Fibroblast of villous mesenchyme (primary cell): ENCODE measurements at regions not wholly inside any gene's neighbourhood (a gene's known extent, or its start where the extent isn't known, plus 50 kb on each side); places are given as distances from the start of the nearest gene placed in this dataset.

ENCODE experiments used
- DNase-seq: peaks from one replicate; pipeline ENCODE4 v3.0.0-alpha.2; 2010; ENCODE audit warnings: low read depth
- H3K4me3 ChIP-seq: 2 replicates; pipeline ENCODE4 v1.5.1; 2011; ENCODE audit warnings: low read depth, mild to moderate bottlenecking, low read length
- TF ChIP-seq, protein P1 (sequence below): IDR thresholded peaks from 2 replicates; pipeline ENCODE4 v1.5.1; 2012; ENCODE audit warnings: low read depth, mild to moderate bottlenecking, low read length; ENCODE audit not compliant: insufficient read depth

DNA sequence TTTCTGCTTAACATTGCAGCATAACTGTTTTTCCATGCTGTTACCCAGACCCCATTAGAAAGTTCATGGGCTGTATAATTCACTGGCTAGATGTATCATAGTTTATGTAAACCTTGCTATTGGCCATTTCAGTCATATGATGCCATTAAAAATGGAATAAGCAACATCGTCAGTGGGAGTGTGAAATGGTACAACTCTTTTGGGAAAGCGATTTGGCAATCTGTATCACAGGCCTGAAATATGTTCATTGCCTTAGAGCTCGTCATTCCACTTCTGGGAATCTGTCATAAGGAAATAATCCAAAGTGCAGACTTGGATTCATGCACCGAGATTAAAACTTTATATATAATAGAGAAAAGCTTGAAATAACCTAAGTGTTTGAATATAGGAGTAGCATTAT is 77.9 kb upstream of the KLF4 start:
- TF ChIP-seq, protein P1, sequence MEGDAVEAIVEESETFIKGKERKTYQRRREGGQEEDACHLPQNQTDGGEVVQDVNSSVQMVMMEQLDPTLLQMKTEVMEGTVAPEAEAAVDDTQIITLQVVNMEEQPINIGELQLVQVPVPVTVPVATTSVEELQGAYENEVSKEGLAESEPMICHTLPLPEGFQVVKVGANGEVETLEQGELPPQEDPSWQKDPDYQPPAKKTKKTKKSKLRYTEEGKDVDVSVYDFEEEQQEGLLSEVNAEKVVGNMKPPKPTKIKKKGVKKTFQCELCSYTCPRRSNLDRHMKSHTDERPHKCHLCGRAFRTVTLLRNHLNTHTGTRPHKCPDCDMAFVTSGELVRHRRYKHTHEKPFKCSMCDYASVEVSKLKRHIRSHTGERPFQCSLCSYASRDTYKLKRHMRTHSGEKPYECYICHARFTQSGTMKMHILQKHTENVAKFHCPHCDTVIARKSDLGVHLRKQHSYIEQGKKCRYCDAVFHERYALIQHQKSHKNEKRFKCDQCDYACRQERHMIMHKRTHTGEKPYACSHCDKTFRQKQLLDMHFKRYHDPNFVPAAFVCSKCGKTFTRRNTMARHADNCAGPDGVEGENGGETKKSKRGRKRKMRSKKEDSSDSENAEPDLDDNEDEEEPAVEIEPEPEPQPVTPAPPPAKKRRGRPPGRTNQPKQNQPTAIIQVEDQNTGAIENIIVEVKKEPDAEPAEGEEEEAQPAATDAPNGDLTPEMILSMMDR: no peak
- H3K4me3 ChIP-seq: no peak overlapping the region
- no peak for DNase-seq

GRCh38 chr9:107566611-107567061 is 77.1 kb upstream of the KLF4 start:
- TF ChIP-seq, protein P1: no peak
- DNase-seq: peak; percentile 53
- H3K4me3 ChIP-seq: no peak overlapping the region

DNA sequence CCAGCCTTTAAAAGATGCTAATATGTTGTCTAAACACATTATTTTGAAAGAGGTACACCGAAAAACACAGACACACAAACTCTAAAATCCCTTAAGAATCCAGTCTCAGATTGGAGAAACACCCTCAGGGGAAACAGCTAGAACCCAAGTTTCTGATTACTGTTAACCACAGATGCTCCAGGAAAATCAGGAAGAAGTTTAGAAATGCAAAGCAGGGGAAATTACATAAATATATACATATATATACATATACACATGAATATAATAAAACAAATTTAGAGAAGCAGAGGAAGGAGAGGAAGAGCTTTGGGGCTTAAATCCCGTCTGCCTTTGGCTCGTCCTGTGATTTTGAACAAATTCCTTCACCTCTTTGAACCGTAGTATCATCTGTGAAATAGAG is 73.2 kb upstream of the KLF4 start:
- no peak overlapping the region for H3K4me3 ChIP-seq
- TF ChIP-seq, protein P1: no peak
- no peak for DNase-seq

DNA sequence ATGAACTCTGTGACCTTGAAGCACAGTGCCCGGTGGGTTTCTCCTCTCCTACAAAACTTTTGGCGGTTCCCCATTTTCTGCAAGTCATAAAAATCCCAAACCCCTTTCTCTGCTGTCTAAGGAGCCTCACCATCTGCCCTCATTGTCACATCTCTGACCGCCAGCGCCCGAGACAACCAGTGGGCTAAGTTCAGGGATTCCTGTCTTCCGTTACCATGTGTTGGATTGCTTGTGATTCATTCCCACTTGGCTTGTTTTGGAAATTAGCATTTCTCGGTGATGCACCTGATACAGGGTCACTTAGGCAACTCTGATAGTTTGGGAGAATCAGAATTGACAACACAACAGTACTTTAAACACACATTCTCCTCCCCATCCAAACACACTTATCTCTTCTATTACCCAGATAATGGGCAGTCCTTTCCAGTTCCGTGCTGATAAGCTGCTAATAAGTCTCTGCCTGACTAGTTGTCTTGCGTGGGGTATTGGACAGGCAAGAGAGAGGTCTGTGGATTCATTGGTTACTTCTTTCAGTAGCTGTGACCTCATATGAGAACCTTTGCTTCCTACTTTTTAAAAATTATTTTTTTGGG is 70.0 kb upstream of the KLF4 start:
- DNase-seq: no peak
- H3K4me3 ChIP-seq: no peak overlapping the region
- TF ChIP-seq, protein P1: no peak

DNA sequence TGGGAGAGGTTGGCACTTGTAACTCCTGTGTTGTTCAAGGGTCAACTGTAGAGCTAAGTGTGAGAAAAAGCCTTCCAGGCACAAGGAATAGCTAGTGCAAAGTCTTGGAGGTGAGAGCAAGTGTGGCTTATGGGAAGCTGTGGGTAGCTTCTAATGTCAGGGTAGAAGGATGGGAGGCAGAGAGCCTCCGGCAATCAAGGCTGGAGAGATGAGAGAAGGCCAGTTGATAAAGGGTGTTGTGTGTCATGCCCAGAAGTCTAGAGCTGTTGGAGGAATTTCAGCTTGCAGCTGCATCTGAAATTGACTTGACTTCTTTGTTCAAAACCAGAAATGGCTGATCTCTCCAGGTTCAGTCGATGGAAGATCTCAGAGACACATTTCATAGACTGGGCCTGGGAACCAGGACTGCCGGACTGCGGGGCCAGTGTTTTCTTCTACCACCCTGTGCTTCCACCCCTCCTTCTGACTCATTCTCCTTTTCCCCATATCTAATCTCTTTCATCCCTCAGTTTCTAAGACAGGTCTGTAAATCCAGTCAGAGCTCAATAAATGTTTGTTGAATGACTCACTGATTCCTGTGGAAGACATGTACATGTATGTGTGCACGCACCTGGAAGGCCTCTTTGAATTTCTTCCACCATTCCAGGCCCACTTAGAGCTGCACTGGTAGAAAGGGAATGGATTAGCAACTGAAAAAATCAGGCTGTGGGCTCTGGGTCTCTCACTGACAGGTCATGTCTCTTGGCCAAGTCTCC is 67.8 kb upstream of the KLF4 start:
- no peak overlapping the region for H3K4me3 ChIP-seq
- peak; percentile 77 for DNase-seq
- TF ChIP-seq, protein P1: no peak

DNA sequence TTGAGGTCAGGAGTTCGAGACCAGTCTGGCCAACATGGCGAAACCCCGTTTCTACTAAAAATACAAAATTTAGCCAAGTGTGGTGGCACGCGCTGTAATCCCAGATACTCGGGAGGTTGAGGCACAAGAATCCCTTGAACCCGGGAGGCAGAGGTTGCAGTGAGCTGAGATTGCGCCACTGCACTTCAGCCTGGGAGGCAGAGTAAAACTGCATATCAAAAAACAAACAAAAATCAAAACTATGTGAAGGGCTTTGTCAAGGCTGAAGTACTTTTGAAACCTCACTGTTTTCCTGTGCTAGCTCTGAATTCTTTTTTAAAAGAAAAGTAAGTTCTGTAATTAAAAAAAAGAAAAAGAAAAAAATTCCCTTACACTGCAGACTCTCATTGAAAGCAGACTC is 65.1 kb upstream of the KLF4 start:
- DNase-seq: no peak
- TF ChIP-seq, protein P1: no peak

More for the DNA sequence above, 65.1 kb upstream of the KLF4 start:
- no peak overlapping the region for H3K4me3 ChIP-seq
